ENCODE measurements at regions not wholly inside any gene's neighbourhood (a gene's known extent, or its start where the extent isn't known, plus 50 kb on each side); places are given as distances from the start of the nearest gene placed in this dataset.

DNA sequence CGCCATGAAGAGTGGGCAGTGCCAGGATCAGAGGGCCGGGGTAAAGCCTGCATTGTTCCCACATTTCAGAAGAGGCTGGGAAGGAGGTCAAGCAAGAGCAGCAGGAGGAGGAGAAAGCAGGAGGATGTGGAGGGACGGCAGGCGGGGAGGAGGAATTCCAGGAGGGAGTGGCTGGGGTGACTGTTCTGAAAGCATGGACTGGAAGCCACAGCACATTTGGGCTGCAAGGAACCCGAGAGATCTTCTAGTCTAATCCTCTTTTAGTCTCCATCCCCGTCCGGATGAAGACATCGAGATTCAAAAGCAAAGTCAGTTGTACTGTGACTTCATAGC lies 76.9 kb downstream of the FAM50B start:
- TF ChIP-seq CTCF (IDR thresholded peaks at IDR 0.05; ENCODE audit: unreplicated experiment in 3 of 3): no peak
- no peaks in the 10 kb centered on the region for H3K36me3 Mint-ChIP-seq (ENCODE audit: low read depth)
- H3K27ac Mint-ChIP-seq: peak overlapping the region in 1 of 3 experiments; percentile 63
- no peaks in the 10 kb centered on the region for H3K9me3 Mint-ChIP-seq
- H3K4me1 Mint-ChIP-seq: peaks cover 19% of the 10 kb centered on the region
- H3K4me3 Mint-ChIP-seq: no peak overlapping the region
- H3K27me3 Mint-ChIP-seq (ENCODE audit: low read depth): no peaks in the 10 kb centered on the region

- Mint-ChIP-seq H3K27ac (no peak overlapping the region), H3K36me3 (ENCODE audit: low read depth) (no peaks in the 10 kb centered on the region), H3K4me3 (no peak overlapping the region), H3K27me3 (ENCODE audit: low read depth) (no peaks in the 10 kb centered on the region), H3K9me3 (no peaks in the 10 kb centered on the region), H3K4me1 (peaks cover 19% of the 10 kb centered on the region)
- TF ChIP-seq CTCF (IDR thresholded peaks at IDR 0.05; ENCODE audit: unreplicated experiment in 3 of 3): no peak
These were observed 78.9 kb downstream of the FAM50B start for GRCh38 chr6:3928111-3928510.

DNA sequence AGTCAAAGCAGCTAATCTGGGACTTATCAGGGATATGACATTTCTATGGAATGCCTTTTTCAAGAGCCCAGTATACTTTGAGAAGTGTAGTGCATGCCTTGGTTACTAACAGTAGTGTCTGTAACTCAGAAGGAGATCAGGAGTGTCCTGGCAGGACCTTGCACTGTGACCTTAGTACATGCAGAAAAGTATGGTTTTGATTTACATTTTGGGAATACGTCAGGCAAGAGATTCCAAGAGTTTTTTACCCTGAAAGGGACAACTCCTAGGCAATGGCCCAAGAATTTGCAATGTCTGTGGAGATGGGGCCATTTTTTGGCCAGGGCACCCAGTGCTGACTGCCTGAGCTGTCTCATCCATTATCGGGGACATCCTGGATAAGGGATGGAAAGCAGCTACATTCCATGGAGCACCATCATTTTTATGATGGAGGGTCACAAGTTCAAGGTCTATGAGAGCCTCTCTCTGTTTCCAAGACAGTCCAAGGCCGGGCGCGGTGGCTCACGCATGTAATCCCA lies 80.2 kb downstream of the FAM50B start:
- H3K27me3 Mint-ChIP-seq (ENCODE audit: low read depth): no peaks in the 10 kb centered on the region
- H3K27ac Mint-ChIP-seq: peak overlapping the region in 2 of 3 experiments; percentile 25 to 73
- no peak for TF ChIP-seq CTCF (IDR thresholded peaks at IDR 0.05; ENCODE audit: unreplicated experiment in 3 of 3)

GRCh38 chr6:3937438-3937837 lies 88.3 kb downstream of the FAM50B start:
- Mint-ChIP-seq H3K9me3 (no peaks in the 10 kb centered on the region), H3K36me3 (ENCODE audit: low read depth) (no peaks in the 10 kb centered on the region), H3K4me3 (no peak overlapping the region), H3K27me3 (ENCODE audit: low read depth) (no peaks in the 10 kb centered on the region), H3K27ac (no peak overlapping the region), H3K4me1 (peaks cover 3% of the 10 kb centered on the region)
- TF ChIP-seq CTCF (IDR thresholded peaks at IDR 0.05; ENCODE audit: unreplicated experiment in 3 of 3): no peak

More for the DNA sequence above, 80.2 kb downstream of the FAM50B start:
- peaks cover 19% of the 10 kb centered on the region for H3K4me1 Mint-ChIP-seq
- H3K36me3 Mint-ChIP-seq (ENCODE audit: low read depth): no peaks in the 10 kb centered on the region
- no peak overlapping the region for H3K4me3 Mint-ChIP-seq
- H3K9me3 Mint-ChIP-seq: no peaks in the 10 kb centered on the region

DNA sequence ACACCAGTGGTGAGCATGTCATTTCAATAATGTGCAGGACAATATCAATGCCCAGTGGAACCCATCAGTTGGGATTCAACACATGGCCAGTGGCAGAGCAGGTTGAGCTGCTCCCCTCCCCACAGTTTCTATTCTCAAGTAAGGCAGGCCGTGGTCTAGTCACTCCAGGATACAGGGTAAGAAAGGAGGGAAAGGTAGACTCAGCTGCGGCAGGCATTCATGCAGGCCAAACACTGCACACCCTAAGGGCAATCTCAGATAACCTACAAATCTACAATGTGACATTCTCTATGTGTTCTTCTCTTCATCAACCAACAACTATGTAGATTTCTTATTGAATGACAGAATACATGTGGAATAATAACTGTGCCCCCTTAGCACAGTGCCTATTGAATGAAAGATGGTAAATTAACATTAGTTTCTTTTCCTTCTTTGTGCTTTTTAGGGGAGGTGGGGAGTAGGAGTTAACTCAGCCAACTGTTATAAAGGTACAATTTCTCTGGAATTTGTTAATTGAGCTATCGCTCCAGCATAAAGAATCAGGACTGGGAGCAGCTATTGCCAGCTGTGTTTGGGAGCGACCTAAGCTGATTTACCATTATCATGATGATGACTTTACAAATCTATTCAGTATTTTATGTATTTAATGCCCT lies 89.7 kb downstream of the FAM50B start:
- peaks cover 5% of the 10 kb centered on the region for H3K4me1 Mint-ChIP-seq
- no peaks in the 10 kb centered on the region for H3K36me3 Mint-ChIP-seq (ENCODE audit: low read depth)
- no peak overlapping the region for H3K27ac Mint-ChIP-seq
- H3K4me3 Mint-ChIP-seq: no peak overlapping the region
- H3K27me3 Mint-ChIP-seq (ENCODE audit: low read depth): no peaks in the 10 kb centered on the region
- no peak for TF ChIP-seq CTCF (IDR thresholded peaks at IDR 0.05; ENCODE audit: unreplicated experiment in 3 of 3)
- H3K9me3 Mint-ChIP-seq: no peaks in the 10 kb centered on the region

DNA sequence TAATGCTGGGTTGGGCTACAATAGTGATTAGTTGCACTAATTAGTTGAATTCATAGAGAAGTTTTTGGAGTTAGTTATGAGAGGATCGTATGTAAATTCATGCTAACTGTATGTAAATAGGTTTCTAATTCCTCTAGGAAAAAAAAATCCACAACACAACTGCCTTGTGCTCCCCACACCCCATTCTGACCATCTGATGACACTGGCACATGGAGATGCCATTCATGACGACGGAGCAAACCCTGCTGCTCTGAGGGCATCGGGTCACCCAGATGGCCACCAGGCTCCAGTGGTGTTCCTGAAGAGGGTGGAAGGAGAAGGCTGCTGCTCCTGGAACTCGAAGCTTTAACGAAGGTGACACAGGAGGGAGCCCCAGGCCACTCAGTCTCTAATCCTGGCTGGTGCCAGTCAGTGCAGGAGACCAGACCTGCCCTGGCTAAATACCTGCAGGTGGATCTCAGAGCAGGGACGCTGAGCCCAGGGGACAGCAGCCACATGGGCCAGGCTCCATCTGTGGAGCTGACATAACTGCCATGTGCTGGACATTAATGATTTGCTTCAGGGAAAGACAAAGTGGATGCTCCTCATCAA lies 90.3 kb downstream of the FAM50B start:
- no peaks in the 10 kb centered on the region for H3K36me3 Mint-ChIP-seq (ENCODE audit: low read depth)
- peaks cover 5% of the 10 kb centered on the region for H3K4me1 Mint-ChIP-seq
- no peak overlapping the region for H3K4me3 Mint-ChIP-seq
- no peaks in the 10 kb centered on the region for H3K9me3 Mint-ChIP-seq
- H3K27ac Mint-ChIP-seq: no peak overlapping the region
- TF ChIP-seq CTCF (IDR thresholded peaks at IDR 0.05; ENCODE audit: unreplicated experiment in 3 of 3): no peak
- no peaks in the 10 kb centered on the region for H3K27me3 Mint-ChIP-seq (ENCODE audit: low read depth)

Data from nephron (organoid).